GM03348 (cell line): ENCODE measurements at regions not wholly inside any gene's neighbourhood (a gene's known extent, or its start where the extent isn't known, plus 50 kb on each side); places are given as distances from the start of the nearest gene placed in this dataset.
"Not testable (repeated sequence)": the region's sequence is repeated elsewhere in the genome, so short reads cannot be mapped to it uniquely, and the experiment has no call there.

ENCODE experiments used
- DNase-seq: peaks from one replicate; pipeline ENCODE4 v3.0.0; 2012; ENCODE audit warnings: low spot score

- no peak for DNase-seq
Observed at GRCh38 chr6:103154779-103155572, 1704.7 kb downstream of the HACE1 start.

GRCh38 chr6:103153016-103153415 is 1706.7 kb downstream of the HACE1 start:
- DNase-seq: no peak

DNA sequence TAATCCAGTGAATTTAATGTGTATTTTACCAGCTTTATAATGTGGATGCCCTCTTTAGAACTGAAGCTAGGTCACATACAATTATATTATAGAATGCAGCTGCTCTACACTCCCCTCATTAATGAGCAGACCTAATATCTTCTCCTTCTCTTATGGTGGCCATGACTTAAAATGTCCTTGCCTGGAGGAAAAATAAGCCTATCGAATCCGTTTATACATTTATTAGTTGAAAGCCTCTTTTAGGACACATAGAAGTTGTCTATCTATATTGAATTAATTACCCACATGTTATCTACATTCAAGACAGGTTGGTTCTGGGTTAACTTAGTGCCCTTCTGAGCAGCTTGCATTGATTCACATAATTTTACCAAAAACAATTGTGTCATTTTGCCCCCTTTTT is 1716.8 kb downstream of the HACE1 start:
- DNase-seq: no peak

DNA sequence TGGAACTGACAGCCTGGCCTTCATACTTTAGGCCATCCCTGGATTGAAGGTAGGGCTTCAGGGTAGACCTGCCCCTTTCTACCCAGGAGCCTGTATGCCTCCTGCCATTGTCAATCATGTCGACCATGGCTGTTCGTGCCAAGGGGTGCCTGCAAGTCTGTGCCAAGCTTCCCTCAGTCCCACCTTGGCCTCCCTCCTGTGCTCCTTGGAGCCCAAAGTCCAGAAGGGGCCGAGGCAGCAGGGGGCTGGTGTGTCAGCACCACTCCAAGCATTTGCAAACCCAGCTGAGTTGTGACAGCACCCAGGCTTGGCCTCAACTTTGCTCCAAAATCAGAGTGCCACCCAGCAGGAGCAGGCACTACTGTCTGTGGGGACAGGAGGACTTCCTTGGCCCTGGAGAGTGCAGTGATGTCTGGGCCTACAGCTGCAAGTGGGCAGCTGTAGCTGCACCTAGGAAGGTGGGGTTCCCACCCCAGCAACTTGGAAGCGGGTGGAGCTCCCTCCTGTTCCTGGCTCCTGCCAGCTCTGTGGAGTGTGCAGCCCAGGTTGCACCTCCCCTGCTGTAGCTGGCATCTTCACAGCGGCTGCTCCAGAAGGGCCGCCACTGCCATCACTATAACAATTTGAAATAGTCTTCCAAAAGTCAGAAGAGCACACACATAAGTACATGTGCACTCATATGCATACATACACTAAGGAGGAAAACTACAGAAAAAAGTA is 1719.3 kb downstream of the HACE1 start:
- DNase-seq: no peak

- no peak for DNase-seq
Observed at GRCh38 chr6:103139377-103139776, 1720.3 kb downstream of the HACE1 start.

GRCh38 chr6:103124471-103124870 is 1731.0 kb downstream of the GRIK2 start:
- no peak for DNase-seq

GRCh38 chr6:103122766-103123601 is 1729.5 kb downstream of the GRIK2 start:
- DNase-seq: peak; percentile 4

GRCh38 chr6:103119056-103119455 is 1725.5 kb downstream of the GRIK2 start:
- no peak for DNase-seq

DNA sequence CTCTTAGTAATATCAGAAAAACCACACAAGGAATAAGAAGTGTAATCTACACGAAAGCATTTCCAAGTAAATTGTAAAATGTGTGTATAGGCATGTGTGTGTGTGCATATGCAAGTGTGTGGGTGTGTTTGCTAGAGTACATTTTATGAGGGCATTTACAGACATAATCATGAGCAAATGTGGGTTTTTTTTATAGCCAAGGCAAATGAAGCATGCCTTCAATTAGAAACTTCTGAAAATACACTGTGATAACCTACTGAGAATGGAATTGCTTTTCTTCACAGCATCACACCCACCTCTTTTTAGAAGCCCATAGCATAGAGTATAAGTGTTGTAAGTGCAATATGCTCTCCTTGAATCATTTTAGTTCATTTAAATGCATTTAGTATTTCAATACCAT is 1721.1 kb downstream of the GRIK2 start:
- no peak for DNase-seq

- no peak for DNase-seq
Observed at GRCh38 chr6:103113416-103113815, 1719.9 kb downstream of the GRIK2 start.

GRCh38 chr6:103107985-103108384 is 1714.5 kb downstream of the GRIK2 start:
- DNase-seq: no peak

DNA sequence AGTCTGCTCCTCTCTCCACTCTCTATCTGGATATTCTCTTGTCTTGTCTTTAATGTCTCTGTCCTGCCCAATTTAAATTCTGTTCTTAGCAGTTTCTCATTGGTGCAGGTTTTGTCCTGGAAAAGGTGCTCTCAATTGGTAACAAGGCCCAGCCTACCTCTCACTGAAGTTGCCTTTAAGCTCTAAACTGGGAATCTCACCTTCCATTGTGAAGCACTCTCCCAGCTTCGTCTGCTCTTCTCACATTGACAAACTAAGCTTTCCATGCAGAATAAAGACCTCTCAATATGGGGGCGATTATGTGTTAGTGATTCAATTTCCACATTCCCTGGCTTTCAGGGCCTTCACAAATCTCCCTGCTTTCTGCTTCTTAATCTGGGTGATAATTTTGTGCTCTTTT is 1712.2 kb downstream of the GRIK2 start:
- no peak for DNase-seq

- no peak for DNase-seq
Observed at GRCh38 chr6:103101267-103101666, 1707.8 kb downstream of the GRIK2 start.

DNA sequence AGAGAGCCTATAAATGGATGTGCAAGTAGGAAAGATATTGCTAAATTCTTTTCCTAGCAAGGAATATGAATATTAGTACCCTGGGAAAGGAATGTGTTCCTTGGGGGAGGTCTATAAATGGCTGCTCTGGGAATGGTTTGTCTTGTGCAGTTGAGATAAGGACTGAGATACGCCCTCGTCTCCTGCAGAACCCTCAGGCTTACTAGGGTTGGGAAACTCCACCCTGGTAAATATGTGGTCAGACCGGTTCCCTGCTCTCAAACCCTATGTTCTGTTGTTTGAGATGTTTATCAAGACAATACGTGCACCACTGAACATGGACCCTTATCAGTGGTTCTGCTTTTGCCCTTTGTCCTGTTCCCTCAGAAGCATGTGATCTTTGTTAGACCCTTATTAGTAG is 1698.9 kb downstream of the GRIK2 start:
- DNase-seq: not testable (repeated sequence)

DNA sequence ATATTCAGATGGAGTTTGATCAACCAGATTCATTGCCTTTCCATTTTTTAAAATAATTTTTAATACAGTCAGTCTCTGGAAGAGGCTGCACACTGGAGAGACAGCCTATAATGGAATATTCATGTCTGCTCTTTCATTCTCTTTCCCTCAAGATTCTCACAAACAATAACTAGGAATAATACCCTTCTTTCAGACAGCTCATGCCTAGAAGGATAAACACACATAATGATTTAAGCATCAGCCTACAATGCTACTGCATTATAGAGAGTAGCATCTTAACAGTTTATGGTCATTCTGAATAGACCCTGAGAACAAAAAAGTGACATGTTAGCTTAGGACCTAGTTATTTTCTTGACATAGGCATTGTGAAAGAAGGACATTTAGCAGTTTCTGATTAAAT is 1692.3 kb downstream of the GRIK2 start:
- no peak for DNase-seq

DNA sequence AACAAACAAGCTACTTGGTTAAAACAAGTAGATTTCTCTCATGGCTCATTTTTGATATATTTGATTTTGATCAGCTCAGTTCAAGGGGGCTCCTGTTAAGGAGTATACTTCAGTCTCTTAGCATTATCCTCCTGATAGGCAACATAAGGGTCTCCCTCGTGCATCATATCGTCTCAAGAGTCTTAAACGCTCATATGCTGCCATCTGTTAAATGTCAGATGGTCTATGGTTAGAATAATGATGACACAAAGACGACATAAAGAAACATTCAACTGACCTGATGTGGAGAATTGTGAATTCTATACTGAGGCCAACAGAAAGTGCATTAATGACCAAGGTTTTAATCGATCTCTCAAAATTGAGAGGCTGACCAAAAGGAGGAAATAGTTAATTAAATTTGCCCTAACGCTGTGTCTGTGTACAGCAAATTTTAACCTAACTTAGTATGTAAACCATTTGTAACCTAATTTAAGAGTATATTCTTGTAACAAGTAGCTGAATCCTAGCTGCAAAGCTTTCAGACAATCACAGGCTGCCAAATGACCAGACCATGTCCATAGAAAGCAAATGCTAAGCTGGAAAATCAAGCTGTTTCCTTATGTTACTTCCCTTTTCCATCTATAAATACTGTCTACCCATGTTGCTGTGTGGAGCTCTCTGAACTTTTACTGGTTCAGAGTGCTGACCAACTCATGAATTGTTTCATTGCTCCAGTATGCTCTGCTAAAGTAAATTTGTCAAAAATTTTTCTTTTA is 1688.5 kb downstream of the GRIK2 start:
- DNase-seq: no peak

- no peak for DNase-seq
Observed at GRCh38 chr6:103081126-103081525, 1687.6 kb downstream of the GRIK2 start.

GRCh38 chr6:103080497-103080896 is 1687.0 kb downstream of the GRIK2 start:
- no peak for DNase-seq

- DNase-seq: no peak
Observed at GRCh38 chr6:103079867-103080266, 1686.4 kb downstream of the GRIK2 start.

GRCh38 chr6:103062136-103062535 is 1668.6 kb downstream of the GRIK2 start:
- no peak for DNase-seq

DNA sequence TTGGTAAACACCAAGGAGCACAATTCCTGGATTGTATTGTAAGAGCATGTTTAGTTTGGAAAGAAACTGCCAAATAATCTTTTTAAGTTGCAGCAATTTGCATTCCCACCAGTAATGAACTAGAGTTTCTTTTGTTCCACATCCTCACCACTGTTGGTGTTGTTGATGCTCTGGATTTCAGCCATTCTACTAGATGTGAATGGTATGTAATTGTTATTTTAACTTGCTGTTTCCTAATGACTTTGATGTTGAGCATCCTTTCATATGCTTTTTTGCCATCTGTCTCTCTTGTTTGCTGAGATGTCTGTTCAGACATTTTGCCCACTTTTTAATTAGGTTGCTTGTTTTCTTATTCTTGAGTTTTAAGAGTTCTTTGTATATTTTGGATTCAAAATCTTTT is 1654.1 kb downstream of the GRIK2 start:
- no peak for DNase-seq

GRCh38 chr6:103042336-103042735 is 1648.8 kb downstream of the GRIK2 start:
- DNase-seq: no peak
